HUES64 (cell line): ENCODE measurements at regions not wholly inside any gene's neighbourhood (a gene's known extent, or its start where the extent isn't known, plus 50 kb on each side); places are given as distances from the start of the nearest gene placed in this dataset.

Experiments
- H3K27ac ChIP-seq: 2 replicates; pipeline ENCODE4 v1.7.0; 2013; ENCODE audit warnings: low read depth, low read length, inconsistent platforms
- H3K27me3 ChIP-seq: 2 replicates; pipeline ENCODE4 v1.6.1; 2013; ENCODE audit warnings: mild to moderate bottlenecking, low read length; ENCODE audit not compliant: insufficient read depth
- H3K36me3 ChIP-seq: 2 replicates; pipeline ENCODE4 v1.6.1; 2013; ENCODE audit warnings: mild to moderate bottlenecking, low read length; ENCODE audit not compliant: insufficient read depth
- H3K4me1 ChIP-seq: 2 replicates; pipeline ENCODE4 v1.6.1; 2013; ENCODE audit warnings: mild to moderate bottlenecking, low read length, moderate library complexity; ENCODE audit not compliant: insufficient read depth
- H3K4me3 ChIP-seq: 2 replicates; pipeline ENCODE4 v1.5.1; 2013; ENCODE audit warnings: mild to moderate bottlenecking, low read length, moderate library complexity
- H3K9ac ChIP-seq: 2 replicates; pipeline ENCODE4 v1.6.1; 2013; ENCODE audit warnings: mild to moderate bottlenecking, low read depth, low read length
- H3K9me3 ChIP-seq: 2 replicates; pipeline ENCODE4 v1.6.1; 2013; ENCODE audit warnings: low read depth, low read length; ENCODE audit not compliant: insufficient read depth
- WGBS: fragments of 150-250, 120-280 bp; methylation state at CpG from one replicate; pipeline ENCODE4 v1.1.7; 2013; ENCODE audit warnings: missing lambda C conversion rate; 5-methylcytosine and 5-hydroxymethylcytosine counted together

DNA sequence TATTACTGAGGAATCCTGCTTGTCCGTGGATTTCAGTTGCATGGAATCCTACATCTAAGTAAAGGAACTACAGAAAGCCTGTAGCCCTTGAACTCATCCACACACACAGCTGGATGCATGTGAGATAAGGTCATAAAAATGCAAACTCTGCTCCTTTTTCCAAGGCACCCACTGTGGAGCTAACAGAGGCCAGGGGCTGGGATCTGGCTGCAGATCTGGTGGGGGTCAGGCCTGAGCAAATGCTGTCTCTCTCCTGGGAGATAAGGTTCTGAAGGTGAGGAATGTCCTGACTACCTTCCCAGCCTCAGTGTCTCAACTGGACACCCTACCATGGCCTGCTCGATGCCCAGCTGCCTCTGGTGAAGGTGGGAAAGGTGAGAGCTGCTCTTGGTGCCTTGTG lies 321.5 kb downstream of the LRFN2 start:
- WGBS = 90% methylated on average over 2 of the region's 2 CpGs
- no peak overlapping the region for H3K9ac ChIP-seq
- peaks cover 10% of the 10 kb centered on the region; the same call in 1 of the 2 replicates for H3K4me1 ChIP-seq
- no peak overlapping the region for H3K4me3 ChIP-seq
- H3K27me3 ChIP-seq = no peaks in the 10 kb centered on the region
- H3K27ac ChIP-seq = no peak overlapping the region
- no peaks in the 10 kb centered on the region for H3K9me3 ChIP-seq
- no peaks in the 10 kb centered on the region for H3K36me3 ChIP-seq

DNA sequence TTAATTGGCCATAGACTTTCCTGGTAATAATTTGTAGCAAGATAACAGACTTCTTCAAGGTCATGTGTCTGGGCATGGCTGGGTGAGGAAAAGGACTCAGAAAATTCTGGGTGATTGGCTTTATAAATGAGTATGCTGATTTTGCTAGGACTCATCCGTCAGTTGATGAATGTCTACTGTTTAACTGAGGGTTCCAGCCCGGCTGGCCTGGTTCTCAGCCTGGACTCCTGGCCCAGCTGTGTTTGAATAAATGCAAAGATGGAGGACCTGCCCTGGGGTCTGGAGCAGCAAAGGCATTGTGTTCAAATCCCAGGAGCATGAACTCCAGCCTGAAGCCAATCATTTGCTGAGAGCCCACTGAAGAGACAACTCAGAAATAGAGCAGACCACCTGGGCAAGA lies 323.2 kb downstream of the LRFN2 start:
- H3K4me1 ChIP-seq = peaks cover 10% of the 10 kb centered on the region; the same call in 1 of the 2 replicates
- H3K36me3 ChIP-seq = no peaks in the 10 kb centered on the region
- no peaks in the 10 kb centered on the region for H3K9me3 ChIP-seq
- no peaks in the 10 kb centered on the region for H3K27me3 ChIP-seq
- no peak overlapping the region for H3K4me3 ChIP-seq
- H3K9ac ChIP-seq = no peak overlapping the region
- no peak overlapping the region for H3K27ac ChIP-seq
- 90% methylated on average over 1 of the region's 2 CpGs for WGBS

DNA sequence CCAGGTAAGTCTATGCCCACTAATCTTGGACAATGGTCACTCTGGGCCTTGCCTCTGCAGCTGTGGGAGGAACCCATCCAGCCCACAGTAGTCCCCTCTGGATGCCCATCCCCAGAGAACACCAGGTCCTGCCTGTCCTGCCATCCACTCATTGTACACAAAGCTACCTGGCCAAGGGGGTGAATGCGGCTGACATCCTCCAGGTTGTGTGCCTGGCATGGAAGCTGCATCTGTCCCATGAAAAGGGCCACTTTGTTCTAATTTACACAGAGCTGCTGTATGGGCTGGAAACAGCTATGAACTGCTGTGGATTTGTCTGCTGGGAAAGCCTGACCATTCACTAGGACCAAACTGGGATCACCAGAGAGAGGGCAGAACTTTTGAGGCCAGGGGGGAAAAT lies 324.8 kb downstream of the LRFN2 start:
- Histone ChIP-seq H3K9me3 (no peaks in the 10 kb centered on the region), H3K36me3 (no peaks in the 10 kb centered on the region), H3K4me3 (no peak overlapping the region), H3K9ac (no peak overlapping the region), H3K27me3 (no peaks in the 10 kb centered on the region), H3K4me1 (no peaks in the 10 kb centered on the region), H3K27ac (no peak overlapping the region)
- 89% methylated on average over 1 of the region's 1 CpG for WGBS

DNA sequence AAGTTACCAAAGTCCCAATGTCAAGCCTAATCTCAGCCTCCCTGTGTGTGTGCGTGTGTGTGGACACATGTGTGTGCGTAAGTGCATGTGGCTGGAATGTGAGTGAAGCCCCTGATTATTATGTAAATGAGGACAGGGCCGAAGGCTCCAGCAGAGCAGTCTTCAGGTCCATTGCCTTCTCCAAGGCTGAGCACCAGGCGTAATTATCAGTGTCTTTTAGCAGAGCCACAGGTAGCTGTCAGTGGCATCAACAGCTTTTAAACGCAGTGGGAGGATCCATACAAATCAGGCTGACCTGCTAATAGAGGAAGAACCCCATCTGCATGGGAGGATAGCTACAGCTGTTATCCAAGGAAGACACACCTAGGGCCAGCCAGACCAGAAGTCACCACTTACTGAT lies 324.3 kb upstream of the MOCS1 start:
- H3K27ac ChIP-seq = no peak overlapping the region
- 59% methylated on average over 5 of the region's 5 CpGs for WGBS
- no peaks in the 10 kb centered on the region for H3K9me3 ChIP-seq

DNA sequence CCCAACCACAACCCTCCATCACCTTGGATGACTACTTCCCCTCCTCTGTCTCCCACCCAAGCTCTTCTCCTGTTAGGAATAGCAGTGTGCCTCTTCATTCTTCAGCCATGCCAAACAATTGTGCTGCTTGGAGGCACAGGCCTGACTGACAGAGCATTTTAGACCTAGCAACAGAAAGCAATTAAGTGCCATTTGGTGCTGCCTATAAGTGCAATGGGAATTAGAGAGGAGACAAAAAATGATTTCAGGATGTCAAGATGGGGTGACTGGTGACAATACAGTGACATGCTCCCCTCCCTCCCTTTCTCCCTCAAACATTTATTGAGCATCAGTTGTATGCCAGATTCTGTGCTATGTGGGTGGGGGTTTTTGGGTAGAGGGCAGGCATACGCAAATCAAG lies 322.6 kb upstream of the MOCS1 start:
- H3K27me3 ChIP-seq = no peaks in the 10 kb centered on the region
- no peaks in the 10 kb centered on the region for H3K4me1 ChIP-seq
- H3K9ac ChIP-seq = no peak overlapping the region
- H3K4me3 ChIP-seq = no peak overlapping the region
- no peaks in the 10 kb centered on the region for H3K9me3 ChIP-seq
- WGBS = 100% methylated on average over 1 of the region's 1 CpG
- no peak overlapping the region for H3K27ac ChIP-seq
- H3K36me3 ChIP-seq = no peaks in the 10 kb centered on the region

More for the DNA sequence above, 324.3 kb upstream of the MOCS1 start:
- Histone ChIP-seq H3K4me3 (no peak overlapping the region), H3K36me3 (no peaks in the 10 kb centered on the region), H3K27me3 (no peaks in the 10 kb centered on the region), H3K9ac (no peak overlapping the region), H3K4me1 (no peaks in the 10 kb centered on the region)

DNA sequence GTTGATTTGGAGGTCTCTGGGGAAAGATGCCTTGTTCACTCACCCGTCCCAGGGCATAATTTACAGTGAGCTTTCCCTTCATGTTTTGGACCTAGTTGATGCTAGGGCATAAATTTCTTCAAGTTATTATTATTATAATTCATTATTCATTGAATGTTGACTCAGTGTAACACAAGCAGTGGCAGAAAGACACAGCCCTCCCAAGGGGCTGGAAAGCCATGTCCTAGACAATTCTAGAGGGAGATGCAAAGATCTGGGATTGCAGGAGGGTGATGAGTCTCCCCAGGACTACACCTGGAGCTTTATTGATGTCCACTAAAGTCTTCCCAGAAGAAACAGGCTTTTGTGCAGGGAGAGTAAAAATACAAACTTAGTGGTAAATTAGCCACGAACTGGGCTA lies 322.0 kb upstream of the MOCS1 start:
- H3K36me3 ChIP-seq = no peaks in the 10 kb centered on the region
- no peak overlapping the region for H3K27ac ChIP-seq
- no peaks in the 10 kb centered on the region for H3K9me3 ChIP-seq
- 100% methylated on average over 2 of the region's 2 CpGs for WGBS
- H3K4me1 ChIP-seq = no peaks in the 10 kb centered on the region
- no peaks in the 10 kb centered on the region for H3K27me3 ChIP-seq
- no peak overlapping the region for H3K4me3 ChIP-seq
- H3K9ac ChIP-seq = no peak overlapping the region

DNA sequence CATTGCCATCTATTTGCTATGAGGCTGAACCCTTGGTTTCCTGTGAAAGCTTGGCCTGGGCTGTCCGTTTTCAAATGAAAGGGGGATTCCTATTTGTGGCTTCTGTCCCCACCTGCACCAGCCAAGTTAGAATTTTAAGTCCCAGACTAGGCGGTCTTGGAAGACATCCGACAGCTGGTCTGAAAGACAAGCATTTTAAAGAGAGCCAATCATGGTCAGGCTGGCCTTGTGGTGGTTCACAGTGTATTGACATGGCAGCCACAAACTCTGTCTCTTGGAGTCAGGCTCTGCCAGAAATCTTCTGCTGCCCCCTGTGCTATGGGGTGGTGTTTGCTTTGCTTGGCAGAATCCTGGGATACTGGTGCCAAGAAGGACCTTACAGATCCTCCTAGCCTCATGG lies 319.2 kb upstream of the MOCS1 start:
- H3K27ac ChIP-seq = no peak overlapping the region
- no peak overlapping the region for H3K9ac ChIP-seq
- H3K9me3 ChIP-seq = no peaks in the 10 kb centered on the region
- WGBS = 91% methylated on average over 3 of the region's 3 CpGs
- no peaks in the 10 kb centered on the region for H3K27me3 ChIP-seq
- no peaks in the 10 kb centered on the region for H3K36me3 ChIP-seq
- H3K4me3 ChIP-seq = no peak overlapping the region
- no peaks in the 10 kb centered on the region for H3K4me1 ChIP-seq

DNA sequence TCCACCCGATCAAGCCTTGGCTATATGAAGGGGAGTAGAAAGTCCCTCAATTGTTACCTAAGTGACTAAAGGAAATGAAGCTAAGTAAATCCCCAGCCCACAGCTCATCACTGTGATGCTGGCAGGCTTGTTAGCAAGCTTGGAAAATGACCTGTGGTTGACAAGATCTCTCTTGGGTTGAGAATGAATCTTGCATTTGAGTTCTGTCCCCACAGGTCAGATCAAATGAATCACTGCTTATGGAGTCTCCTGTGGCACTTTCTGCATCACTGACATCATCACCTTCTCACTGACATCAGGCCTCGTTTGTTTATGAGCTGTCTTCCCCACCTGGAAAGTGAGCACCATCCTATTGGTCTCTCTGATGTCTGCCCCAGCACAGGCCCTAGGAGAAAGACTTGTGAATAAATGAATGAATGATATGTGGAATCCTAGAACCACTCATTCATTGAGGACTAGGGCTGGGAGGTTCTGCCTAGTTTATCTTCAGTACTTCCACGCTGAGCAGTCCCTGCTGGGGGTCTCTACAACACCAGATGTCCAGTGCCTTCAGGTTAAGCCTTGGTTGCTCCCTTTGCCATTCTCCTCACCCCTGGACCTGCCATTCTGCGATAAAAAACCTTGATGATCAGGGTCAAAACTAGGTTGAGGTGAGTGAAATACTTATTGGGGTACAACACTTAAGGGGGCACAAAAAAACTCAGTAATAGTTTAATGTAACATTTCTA lies 318.4 kb upstream of the MOCS1 start:
- no peaks in the 10 kb centered on the region for H3K4me1 ChIP-seq
- H3K9ac ChIP-seq = no peak overlapping the region
- no peaks in the 10 kb centered on the region for H3K9me3 ChIP-seq
- WGBS = 93% methylated on average over 3 of the region's 4 CpGs
- no peak overlapping the region for H3K4me3 ChIP-seq
- no peaks in the 10 kb centered on the region for H3K27me3 ChIP-seq
- no peak overlapping the region for H3K27ac ChIP-seq
- H3K36me3 ChIP-seq = no peaks in the 10 kb centered on the region

DNA sequence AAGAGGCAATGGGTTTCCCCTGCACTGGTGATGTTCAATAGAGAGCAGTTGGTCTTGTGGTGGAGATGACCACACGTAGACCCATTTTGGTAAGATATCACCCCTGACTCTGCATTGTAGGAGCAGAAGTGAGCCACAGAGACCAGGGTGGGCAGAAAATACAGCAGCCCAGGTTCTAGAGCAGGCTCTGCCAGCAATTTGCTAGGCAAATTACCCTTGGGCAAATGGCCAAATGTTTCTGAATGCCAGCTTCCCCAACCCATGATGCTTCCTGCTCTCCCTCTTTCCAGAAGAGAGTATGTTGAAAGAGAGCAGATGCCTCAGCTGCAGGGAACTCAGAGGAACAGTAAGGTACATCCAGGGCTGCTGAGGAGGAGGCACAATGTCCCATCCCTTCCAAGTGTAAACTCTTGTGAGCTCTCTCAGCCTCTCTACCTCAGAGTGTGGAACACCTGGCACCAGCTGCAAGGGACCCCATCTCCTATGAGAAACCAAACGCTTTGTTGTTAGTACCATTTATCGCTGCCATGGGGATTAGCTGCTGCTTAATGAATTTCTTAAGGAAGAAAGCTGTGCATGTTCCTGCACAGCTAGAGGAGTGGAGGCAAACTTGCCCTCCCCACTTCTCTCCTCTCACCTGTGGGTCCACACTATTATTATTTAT lies 317.5 kb upstream of the MOCS1 start:
- Histone ChIP-seq H3K9ac (no peak overlapping the region), H3K9me3 (no peaks in the 10 kb centered on the region), H3K4me1 (no peaks in the 10 kb centered on the region), H3K36me3 (no peaks in the 10 kb centered on the region), H3K4me3 (no peak overlapping the region), H3K27ac (no peak overlapping the region), H3K27me3 (no peaks in the 10 kb centered on the region)
- WGBS = 98% methylated on average over 3 of the region's 3 CpGs

DNA sequence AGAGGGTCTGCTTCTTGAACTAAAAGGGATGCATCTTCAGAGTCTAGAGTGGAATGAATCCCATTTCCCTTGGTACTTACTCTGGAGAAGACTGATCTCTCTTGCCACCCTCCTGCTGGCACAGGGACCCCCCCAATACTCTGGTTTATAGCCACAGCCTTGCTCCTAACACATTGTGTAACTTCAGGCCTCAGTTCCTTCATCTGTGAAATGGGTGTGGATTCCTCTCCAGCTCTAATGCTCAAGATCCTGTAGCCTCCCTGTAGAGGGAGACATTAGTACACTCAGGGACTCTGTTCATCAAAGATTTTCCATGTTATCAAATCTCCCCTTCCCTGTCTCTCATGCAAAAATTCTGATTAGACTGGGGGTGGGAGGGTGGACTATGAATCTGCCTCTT lies 315.7 kb upstream of the MOCS1 start:
- no peaks in the 10 kb centered on the region for H3K9me3 ChIP-seq
- H3K4me1 ChIP-seq = no peaks in the 10 kb centered on the region
- H3K27ac ChIP-seq = no peak overlapping the region
- no peaks in the 10 kb centered on the region for H3K27me3 ChIP-seq
- no peaks in the 10 kb centered on the region for H3K36me3 ChIP-seq
- H3K4me3 ChIP-seq = no peak overlapping the region
- no peak overlapping the region for H3K9ac ChIP-seq

DNA sequence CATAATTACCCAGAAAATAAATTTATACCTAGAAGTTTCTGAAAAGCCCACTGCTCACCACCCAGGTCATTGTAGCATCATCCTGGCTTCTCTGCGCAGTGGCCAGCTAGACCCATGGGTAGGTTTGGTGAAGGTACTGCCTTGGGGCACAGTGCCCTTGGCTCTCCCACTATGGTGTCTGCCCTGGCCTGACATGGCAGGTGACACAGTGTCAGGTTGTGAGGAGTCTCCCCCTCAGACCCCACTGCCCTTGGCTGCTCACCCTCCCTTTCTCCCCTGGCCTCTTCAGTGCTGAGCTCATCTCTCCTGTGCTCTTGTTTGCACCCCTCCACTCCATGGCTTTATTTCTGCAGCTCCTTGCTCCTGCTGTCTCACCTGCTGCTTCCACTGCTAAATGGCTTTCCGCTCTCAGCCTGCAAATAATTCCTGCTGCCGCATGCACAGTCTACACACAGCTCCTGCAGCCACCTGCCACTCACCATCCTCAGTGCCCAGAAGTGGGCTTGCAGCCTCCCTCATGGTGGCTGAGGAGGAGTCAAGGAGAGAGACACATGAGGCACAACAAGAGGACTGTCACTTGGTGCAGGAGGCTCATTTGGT lies 313.4 kb upstream of the MOCS1 start:
- WGBS = 95% methylated on average over 3 of the region's 3 CpGs
- no peak overlapping the region for H3K27ac ChIP-seq
- no peak overlapping the region for H3K9ac ChIP-seq
- no peaks in the 10 kb centered on the region for H3K27me3 ChIP-seq
- H3K9me3 ChIP-seq = no peaks in the 10 kb centered on the region
- H3K4me1 ChIP-seq = no peaks in the 10 kb centered on the region
- H3K4me3 ChIP-seq = no peak overlapping the region
- no peaks in the 10 kb centered on the region for H3K36me3 ChIP-seq
